WTC11 (cell line): ENCODE measurements at regions not wholly inside any gene's neighbourhood (a gene's known extent, or its start where the extent isn't known, plus 50 kb on each side); places are given as distances from the start of the nearest gene placed in this dataset.

ENCODE experiments used
- ATAC-seq: fragments of 200-7000 bp; cut with Tn5 transposase; 2 replicates; pipeline ENCODE4 v1.10.0; 2021; ENCODE audit warnings: mild to moderate bottlenecking, moderate library complexity
- CTCF ChIA-PET: fragments of 300-600 bp; sonication (Branson Sonifier 250); formaldehyde crosslinking; loops from one replicate; lab custom pipeline; 2021; ENCODE audit warnings: antibody characterized with exemption; lab: Charles Lee
- POLR2A ChIA-PET: fragments of 350-600 bp; sonication (Branson Sonifier 250); formaldehyde crosslinking; loops from one replicate; lab custom pipeline; 2021; ENCODE audit warnings: antibody characterized with exemption; lab: Charles Lee
- DNase-seq: peaks from one replicate; pipeline ENCODE4 v3.0.0; 2021; ENCODE audit warnings: low spot score
- H3K27ac Mint-ChIP-seq: 2 replicates; pipeline ENCODE4 v1.8.0; 2021; ENCODE audit warnings: mixed read lengths
- H3K27me3 Mint-ChIP-seq: 2 replicates; pipeline ENCODE4 v1.8.0; 2021; ENCODE audit warnings: low read depth, mild to moderate bottlenecking, moderate library complexity, mixed read lengths
- H3K36me3 Mint-ChIP-seq: 2 replicates; pipeline ENCODE4 v1.8.0; 2021; ENCODE audit warnings: mixed read lengths
- H3K4me1 Mint-ChIP-seq: 2 replicates; pipeline ENCODE4 v1.8.0; 2022; ENCODE audit warnings: mixed read lengths
- H3K4me3 Mint-ChIP-seq: 2 replicates; pipeline ENCODE4 v1.8.0; 2021; ENCODE audit warnings: mild to moderate bottlenecking, moderate library complexity, mixed read lengths
- H3K9me3 Mint-ChIP-seq: 2 replicates; pipeline ENCODE4 v1.8.0; 2021; ENCODE audit warnings: mixed read lengths
- CREM ChIP-seq: sonication (generic); formaldehyde crosslinking; IDR thresholded peaks from 2 replicates; pipeline ENCODE4 v1.8.1; 2022; ENCODE audit warnings: mild to moderate bottlenecking, missing genetic modification reagents, moderate library complexity
- ELF4 ChIP-seq: sonication (generic); formaldehyde crosslinking; IDR thresholded peaks from 2 replicates; pipeline ENCODE4 v1.8.1; 2022; ENCODE audit warnings: low read depth, mild to moderate bottlenecking, moderate library complexity, missing genetic modification reagents
- GTF2I ChIP-seq: fragments of 250-450 bp; sonication (Bioruptor Pico); conservative IDR thresholded peaks from 2 replicates; pipeline ENCODE4 v1.4.0; 2021; ENCODE audit warnings: mild to moderate bottlenecking
- HMGA2 ChIP-seq: fragments of 250-450 bp; sonication (Bioruptor Pico); IDR thresholded peaks from 2 replicates; pipeline ENCODE4 v1.4.0; 2021; ENCODE audit warnings: mild to moderate bottlenecking, moderate library complexity
- JUN ChIP-seq: sonication (generic); formaldehyde crosslinking; IDR thresholded peaks from 2 replicates; pipeline ENCODE4 v1.8.0; 2023; ENCODE audit warnings: mild to moderate bottlenecking, missing genetic modification reagents
- KAT7 ChIP-seq: sonication (generic); formaldehyde crosslinking; IDR thresholded peaks from 2 replicates; pipeline ENCODE4 v1.8.1; 2023; ENCODE audit warnings: missing genetic modification reagents, mild to moderate bottlenecking, borderline replicate concordance
- NFYB ChIP-seq: sonication (generic); formaldehyde crosslinking; conservative IDR thresholded peaks from 2 replicates; pipeline ENCODE4 v1.8.0; 2022; ENCODE audit warnings: low read depth, missing genetic modification reagents
- NR2C2 ChIP-seq: sonication (generic); formaldehyde crosslinking; IDR thresholded peaks from 2 replicates; pipeline ENCODE4 v1.8.0; 2022; ENCODE audit warnings: mild to moderate bottlenecking, missing genetic modification reagents
- SMAD3 ChIP-seq: sonication (generic); formaldehyde crosslinking; IDR thresholded peaks from 2 replicates; pipeline ENCODE4 v1.8.0; 2022; ENCODE audit warnings: missing genetic modification reagents, mild to moderate bottlenecking, borderline replicate concordance
- SOX15 ChIP-seq: fragments of 250-450 bp; sonication (Bioruptor Pico); IDR thresholded peaks from 2 replicates; pipeline ENCODE4 v1.9.0; 2021; ENCODE audit warnings: mild to moderate bottlenecking
- TCF7 ChIP-seq: sonication (generic); formaldehyde crosslinking; IDR thresholded peaks from 2 replicates; pipeline ENCODE4 v1.8.0; 2022; ENCODE audit warnings: mild to moderate bottlenecking, low read depth, missing genetic modification reagents, moderate library complexity
- TEAD4 ChIP-seq: sonication (generic); formaldehyde crosslinking; IDR thresholded peaks from 2 replicates; pipeline ENCODE4 v1.8.0; 2022; ENCODE audit warnings: mild to moderate bottlenecking, missing genetic modification reagents
- TP53 ChIP-seq: sonication (generic); formaldehyde crosslinking; IDR thresholded peaks from 2 replicates; pipeline ENCODE4 v1.8.1; 2023; ENCODE audit warnings: mild to moderate bottlenecking, missing genetic modification reagents
- ZNF121 ChIP-seq: sonication (generic); formaldehyde crosslinking; IDR thresholded peaks from 2 replicates; pipeline ENCODE4 v1.8.0; 2023; ENCODE audit warnings: missing genetic modification reagents
- ZNF219 ChIP-seq: sonication (generic); formaldehyde crosslinking; IDR thresholded peaks from 2 replicates; pipeline ENCODE4 v1.8.0; 2023; ENCODE audit warnings: missing genetic modification reagents, mild to moderate bottlenecking, borderline replicate concordance
- ZNF263 ChIP-seq: sonication (generic); formaldehyde crosslinking; IDR thresholded peaks from 2 replicates; pipeline ENCODE4 v1.8.1; 2022; ENCODE audit warnings: low read depth, mild to moderate bottlenecking, moderate library complexity, missing genetic modification reagents
- ZNF416 ChIP-seq: fragments of 250-450 bp; sonication (Bioruptor Pico); IDR thresholded peaks from 2 replicates; pipeline ENCODE4 v1.9.0; 2021; ENCODE audit warnings: mild to moderate bottlenecking, inconsistent platforms
- TF ChIP-seq, protein P1 (sequence below): fragments of 250-450 bp; sonication (Bioruptor Pico); IDR thresholded peaks from 2 replicates; pipeline ENCODE4 v1.9.0; 2021; ENCODE audit warnings: mild to moderate bottlenecking
- TF ChIP-seq, protein P2 (sequence below): sonication (generic); formaldehyde crosslinking; IDR thresholded peaks from 2 replicates; pipeline ENCODE4 v1.8.0; 2022; ENCODE audit warnings: mild to moderate bottlenecking, missing genetic modification reagents
- TF ChIP-seq, protein P3 (sequence below): sonication (generic); formaldehyde crosslinking; IDR thresholded peaks from 2 replicates; pipeline ENCODE4 v1.8.1; 2023; ENCODE audit warnings: mild to moderate bottlenecking, missing genetic modification reagents
- TF ChIP-seq, protein P4 (sequence below): fragments of 250-450 bp; sonication (Bioruptor Pico); IDR thresholded peaks from 2 replicates; pipeline ENCODE4 v2.1.2; 2022; ENCODE audit warnings: mild to moderate bottlenecking, moderate library complexity
- TF ChIP-seq, protein P5 (sequence below): fragments of 250-450 bp; sonication (Bioruptor Pico); IDR thresholded peaks from 2 replicates; pipeline ENCODE4 v1.9.0; 2021; ENCODE audit warnings: mild to moderate bottlenecking
- TF ChIP-seq, protein P6 (sequence below): sonication (generic); formaldehyde crosslinking; conservative IDR thresholded peaks from 2 replicates; pipeline ENCODE4 v1.8.1; 2022; ENCODE audit warnings: mild to moderate bottlenecking, missing genetic modification reagents
- TF ChIP-seq, protein P7 (sequence below): sonication (generic); formaldehyde crosslinking; IDR thresholded peaks from 2 replicates; pipeline ENCODE4 v1.8.0; 2023; ENCODE audit warnings: missing genetic modification reagents, mild to moderate bottlenecking, borderline replicate concordance
- TF ChIP-seq, protein P8 (sequence below): sonication (generic); formaldehyde crosslinking; IDR thresholded peaks from 2 replicates; pipeline ENCODE4 v1.8.1; 2023; ENCODE audit warnings: mild to moderate bottlenecking, missing genetic modification reagents, moderate library complexity

DNA sequence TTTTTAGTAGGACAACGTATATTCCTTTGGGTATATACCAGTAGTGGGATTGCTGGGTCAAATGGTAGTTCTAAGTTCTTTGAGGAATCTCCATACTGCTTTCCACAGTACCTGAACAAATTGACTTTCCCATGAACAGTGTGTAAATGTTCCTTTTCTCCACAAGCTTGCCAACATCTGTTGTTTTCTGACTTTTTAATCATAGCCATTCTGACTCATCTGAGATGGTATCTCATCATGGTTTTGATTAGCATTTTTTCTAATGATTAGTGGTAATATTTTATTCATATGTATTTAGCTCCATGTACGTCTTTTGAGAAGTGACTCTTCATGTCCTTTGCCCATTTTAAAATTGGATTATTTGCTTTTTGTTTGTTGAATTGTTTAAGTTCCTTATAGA is 58.4 kb upstream of the CERS6 start (continued):
- TF ChIP-seq TP53 (no peak), TEAD4 (CRISPR knock-in tag) (no peak), NR2C2 (CRISPR knock-in tag) (no peak)

DNA sequence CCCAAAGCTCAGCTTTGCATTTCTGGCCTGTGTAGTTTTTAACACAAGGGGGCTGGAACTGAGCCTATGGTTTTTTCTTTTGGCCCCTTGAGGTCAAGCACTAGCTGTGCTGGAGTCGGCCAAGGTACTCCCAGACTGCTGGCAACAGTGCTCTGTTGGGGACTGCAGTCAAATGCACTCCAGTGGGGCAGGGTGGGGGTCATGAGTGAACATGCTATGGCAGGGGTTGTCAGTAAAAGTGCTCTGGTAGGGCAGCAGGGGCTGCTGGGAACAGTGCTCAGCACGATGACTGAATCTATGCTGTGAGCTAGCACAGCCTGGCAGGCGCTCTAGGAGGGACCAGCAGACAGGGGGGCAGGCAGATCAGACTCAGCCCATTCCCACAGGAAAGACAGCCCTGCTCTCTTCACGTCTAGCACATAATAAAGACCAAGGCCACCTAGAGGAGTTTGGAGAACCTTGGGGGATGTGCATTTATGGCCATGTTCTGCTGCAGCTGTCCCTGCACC is 55.0 kb upstream of the CERS6 start:
- Mint-ChIP-seq H3K36me3 (no peaks in the 10 kb centered on the region), H3K9me3 (peaks cover 6% of the 10 kb centered on the region; the same call in 1 of the 2 replicates)

DNA sequence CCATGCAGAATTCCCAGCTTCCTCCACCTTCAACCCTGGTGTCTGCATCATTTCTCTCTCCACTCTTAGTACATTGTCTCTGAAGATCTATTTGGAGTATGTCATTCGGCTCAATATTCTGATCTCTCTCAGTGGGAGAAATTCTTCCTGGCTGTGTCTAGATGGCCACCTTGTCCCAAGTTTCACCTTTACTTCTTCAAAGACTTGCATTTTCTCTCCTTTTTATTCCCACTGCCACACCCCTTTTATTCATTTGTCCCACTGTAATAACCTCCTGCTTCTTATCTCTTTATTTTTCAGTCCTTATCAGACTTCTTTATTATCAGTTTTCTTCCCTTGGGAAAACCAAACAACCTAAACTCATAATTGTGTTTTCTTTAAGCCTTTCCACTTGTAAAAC is 54.3 kb upstream of the CERS6 start:
- no peak overlapping the region for H3K27ac Mint-ChIP-seq
- ChIA-PET POLR2A (no interaction called here), CTCF (interaction anchor here (2.0 kb wide), 1 partner anchor 55 kb away, joined by 5 read pairs; no protein-coding TSS in a partner anchor)
- peaks cover 4% of the 10 kb centered on the region; the same call in 1 of the 2 replicates for H3K27me3 Mint-ChIP-seq
- ATAC-seq: no peak
- peaks cover 6% of the 10 kb centered on the region; the same call in 1 of the 2 replicates for H3K9me3 Mint-ChIP-seq
- H3K4me3 Mint-ChIP-seq: no peak overlapping the region
- no peaks in the 10 kb centered on the region for H3K36me3 Mint-ChIP-seq
- no peak for DNase-seq
- H3K4me1 Mint-ChIP-seq: no peaks in the 10 kb centered on the region
- TF ChIP-seq SMAD3 (CRISPR knock-in tag) (no peak), ZNF219 (no peak)
- TF ChIP-seq, protein P1, sequence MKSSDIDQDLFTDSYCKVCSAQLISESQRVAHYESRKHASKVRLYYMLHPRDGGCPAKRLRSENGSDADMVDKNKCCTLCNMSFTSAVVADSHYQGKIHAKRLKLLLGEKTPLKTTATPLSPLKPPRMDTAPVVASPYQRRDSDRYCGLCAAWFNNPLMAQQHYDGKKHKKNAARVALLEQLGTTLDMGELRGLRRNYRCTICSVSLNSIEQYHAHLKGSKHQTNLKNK: no peak
- TF ChIP-seq, protein P2, sequence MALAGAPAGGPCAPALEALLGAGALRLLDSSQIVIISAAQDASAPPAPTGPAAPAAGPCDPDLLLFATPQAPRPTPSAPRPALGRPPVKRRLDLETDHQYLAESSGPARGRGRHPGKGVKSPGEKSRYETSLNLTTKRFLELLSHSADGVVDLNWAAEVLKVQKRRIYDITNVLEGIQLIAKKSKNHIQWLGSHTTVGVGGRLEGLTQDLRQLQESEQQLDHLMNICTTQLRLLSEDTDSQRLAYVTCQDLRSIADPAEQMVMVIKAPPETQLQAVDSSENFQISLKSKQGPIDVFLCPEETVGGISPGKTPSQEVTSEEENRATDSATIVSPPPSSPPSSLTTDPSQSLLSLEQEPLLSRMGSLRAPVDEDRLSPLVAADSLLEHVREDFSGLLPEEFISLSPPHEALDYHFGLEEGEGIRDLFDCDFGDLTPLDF (CRISPR knock-in tag): no peak
- TF ChIP-seq, protein P3, sequence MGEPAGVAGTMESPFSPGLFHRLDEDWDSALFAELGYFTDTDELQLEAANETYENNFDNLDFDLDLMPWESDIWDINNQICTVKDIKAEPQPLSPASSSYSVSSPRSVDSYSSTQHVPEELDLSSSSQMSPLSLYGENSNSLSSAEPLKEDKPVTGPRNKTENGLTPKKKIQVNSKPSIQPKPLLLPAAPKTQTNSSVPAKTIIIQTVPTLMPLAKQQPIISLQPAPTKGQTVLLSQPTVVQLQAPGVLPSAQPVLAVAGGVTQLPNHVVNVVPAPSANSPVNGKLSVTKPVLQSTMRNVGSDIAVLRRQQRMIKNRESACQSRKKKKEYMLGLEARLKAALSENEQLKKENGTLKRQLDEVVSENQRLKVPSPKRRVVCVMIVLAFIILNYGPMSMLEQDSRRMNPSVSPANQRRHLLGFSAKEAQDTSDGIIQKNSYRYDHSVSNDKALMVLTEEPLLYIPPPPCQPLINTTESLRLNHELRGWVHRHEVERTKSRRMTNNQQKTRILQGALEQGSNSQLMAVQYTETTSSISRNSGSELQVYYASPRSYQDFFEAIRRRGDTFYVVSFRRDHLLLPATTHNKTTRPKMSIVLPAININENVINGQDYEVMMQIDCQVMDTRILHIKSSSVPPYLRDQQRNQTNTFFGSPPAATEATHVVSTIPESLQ (CRISPR knock-in tag): no peak
- TF ChIP-seq, protein P4, sequence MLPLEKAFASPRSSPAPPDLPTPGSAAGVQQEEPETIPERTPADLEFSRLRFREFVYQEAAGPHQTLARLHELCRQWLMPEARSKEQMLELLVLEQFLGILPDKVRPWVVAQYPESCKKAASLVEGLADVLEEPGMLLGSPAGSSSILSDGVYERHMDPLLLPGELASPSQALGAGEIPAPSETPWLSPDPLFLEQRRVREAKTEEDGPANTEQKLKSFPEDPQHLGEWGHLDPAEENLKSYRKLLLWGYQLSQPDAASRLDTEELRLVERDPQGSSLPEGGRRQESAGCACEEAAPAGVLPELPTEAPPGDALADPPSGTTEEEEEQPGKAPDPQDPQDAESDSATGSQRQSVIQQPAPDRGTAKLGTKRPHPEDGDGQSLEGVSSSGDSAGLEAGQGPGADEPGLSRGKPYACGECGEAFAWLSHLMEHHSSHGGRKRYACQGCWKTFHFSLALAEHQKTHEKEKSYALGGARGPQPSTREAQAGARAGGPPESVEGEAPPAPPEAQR (CRISPR knock-in tag): no peak
- TF ChIP-seq, protein P5, sequence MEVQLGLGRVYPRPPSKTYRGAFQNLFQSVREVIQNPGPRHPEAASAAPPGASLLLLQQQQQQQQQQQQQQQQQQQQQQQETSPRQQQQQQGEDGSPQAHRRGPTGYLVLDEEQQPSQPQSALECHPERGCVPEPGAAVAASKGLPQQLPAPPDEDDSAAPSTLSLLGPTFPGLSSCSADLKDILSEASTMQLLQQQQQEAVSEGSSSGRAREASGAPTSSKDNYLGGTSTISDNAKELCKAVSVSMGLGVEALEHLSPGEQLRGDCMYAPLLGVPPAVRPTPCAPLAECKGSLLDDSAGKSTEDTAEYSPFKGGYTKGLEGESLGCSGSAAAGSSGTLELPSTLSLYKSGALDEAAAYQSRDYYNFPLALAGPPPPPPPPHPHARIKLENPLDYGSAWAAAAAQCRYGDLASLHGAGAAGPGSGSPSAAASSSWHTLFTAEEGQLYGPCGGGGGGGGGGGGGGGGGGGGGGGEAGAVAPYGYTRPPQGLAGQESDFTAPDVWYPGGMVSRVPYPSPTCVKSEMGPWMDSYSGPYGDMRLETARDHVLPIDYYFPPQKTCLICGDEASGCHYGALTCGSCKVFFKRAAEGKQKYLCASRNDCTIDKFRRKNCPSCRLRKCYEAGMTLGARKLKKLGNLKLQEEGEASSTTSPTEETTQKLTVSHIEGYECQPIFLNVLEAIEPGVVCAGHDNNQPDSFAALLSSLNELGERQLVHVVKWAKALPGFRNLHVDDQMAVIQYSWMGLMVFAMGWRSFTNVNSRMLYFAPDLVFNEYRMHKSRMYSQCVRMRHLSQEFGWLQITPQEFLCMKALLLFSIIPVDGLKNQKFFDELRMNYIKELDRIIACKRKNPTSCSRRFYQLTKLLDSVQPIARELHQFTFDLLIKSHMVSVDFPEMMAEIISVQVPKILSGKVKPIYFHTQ: no peak

More for the DNA sequence above, 55.0 kb upstream of the CERS6 start:
- Mint-ChIP-seq H3K27me3 (peaks cover 4% of the 10 kb centered on the region; the same call in 1 of the 2 replicates), H3K4me1 (no peaks in the 10 kb centered on the region), H3K4me3 (no peak overlapping the region), H3K27ac (no peak overlapping the region)
- DNase-seq (no peak), ATAC-seq (no peak; the same call in 1 of the 2 replicates)
- TF ChIP-seq NR2C2 (CRISPR knock-in tag) (no peak), HMGA2 (CRISPR knock-in tag) (no peak), GTF2I (no peak), TCF7 (CRISPR knock-in tag) (no peak), ZNF121 (no peak), KAT7 (CRISPR knock-in tag) (no peak), SOX15 (no peak), ELF4 (no peak), CREM (CRISPR knock-in tag) (no peak), NFYB (CRISPR knock-in tag) (no peak), JUN (CRISPR knock-in tag) (no peak), ZNF263 (no peak), ZNF416 (no peak)
- TF ChIP-seq, protein P6, sequence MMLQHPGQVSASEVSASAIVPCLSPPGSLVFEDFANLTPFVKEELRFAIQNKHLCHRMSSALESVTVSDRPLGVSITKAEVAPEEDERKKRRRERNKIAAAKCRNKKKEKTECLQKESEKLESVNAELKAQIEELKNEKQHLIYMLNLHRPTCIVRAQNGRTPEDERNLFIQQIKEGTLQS (CRISPR knock-in tag): no peak
- TF ChIP-seq, protein P7, sequence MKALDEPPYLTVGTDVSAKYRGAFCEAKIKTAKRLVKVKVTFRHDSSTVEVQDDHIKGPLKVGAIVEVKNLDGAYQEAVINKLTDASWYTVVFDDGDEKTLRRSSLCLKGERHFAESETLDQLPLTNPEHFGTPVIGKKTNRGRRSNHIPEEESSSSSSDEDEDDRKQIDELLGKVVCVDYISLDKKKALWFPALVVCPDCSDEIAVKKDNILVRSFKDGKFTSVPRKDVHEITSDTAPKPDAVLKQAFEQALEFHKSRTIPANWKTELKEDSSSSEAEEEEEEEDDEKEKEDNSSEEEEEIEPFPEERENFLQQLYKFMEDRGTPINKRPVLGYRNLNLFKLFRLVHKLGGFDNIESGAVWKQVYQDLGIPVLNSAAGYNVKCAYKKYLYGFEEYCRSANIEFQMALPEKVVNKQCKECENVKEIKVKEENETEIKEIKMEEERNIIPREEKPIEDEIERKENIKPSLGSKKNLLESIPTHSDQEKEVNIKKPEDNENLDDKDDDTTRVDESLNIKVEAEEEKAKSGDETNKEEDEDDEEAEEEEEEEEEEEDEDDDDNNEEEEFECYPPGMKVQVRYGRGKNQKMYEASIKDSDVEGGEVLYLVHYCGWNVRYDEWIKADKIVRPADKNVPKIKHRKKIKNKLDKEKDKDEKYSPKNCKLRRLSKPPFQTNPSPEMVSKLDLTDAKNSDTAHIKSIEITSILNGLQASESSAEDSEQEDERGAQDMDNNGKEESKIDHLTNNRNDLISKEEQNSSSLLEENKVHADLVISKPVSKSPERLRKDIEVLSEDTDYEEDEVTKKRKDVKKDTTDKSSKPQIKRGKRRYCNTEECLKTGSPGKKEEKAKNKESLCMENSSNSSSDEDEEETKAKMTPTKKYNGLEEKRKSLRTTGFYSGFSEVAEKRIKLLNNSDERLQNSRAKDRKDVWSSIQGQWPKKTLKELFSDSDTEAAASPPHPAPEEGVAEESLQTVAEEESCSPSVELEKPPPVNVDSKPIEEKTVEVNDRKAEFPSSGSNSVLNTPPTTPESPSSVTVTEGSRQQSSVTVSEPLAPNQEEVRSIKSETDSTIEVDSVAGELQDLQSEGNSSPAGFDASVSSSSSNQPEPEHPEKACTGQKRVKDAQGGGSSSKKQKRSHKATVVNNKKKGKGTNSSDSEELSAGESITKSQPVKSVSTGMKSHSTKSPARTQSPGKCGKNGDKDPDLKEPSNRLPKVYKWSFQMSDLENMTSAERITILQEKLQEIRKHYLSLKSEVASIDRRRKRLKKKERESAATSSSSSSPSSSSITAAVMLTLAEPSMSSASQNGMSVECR (CRISPR knock-in tag): no peak
- TF ChIP-seq, protein P8, sequence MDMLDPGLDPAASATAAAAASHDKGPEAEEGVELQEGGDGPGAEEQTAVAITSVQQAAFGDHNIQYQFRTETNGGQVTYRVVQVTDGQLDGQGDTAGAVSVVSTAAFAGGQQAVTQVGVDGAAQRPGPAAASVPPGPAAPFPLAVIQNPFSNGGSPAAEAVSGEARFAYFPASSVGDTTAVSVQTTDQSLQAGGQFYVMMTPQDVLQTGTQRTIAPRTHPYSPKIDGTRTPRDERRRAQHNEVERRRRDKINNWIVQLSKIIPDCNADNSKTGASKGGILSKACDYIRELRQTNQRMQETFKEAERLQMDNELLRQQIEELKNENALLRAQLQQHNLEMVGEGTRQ (CRISPR knock-in tag): no peak
- ChIA-PET POLR2A (no interaction called here), CTCF (interaction anchor here (2.0 kb wide), 1 partner anchor 54 kb away, joined by 5 read pairs; no protein-coding TSS in a partner anchor)
